Astrocyte (in vitro differentiated cells and primary cell): ENCODE measurements at regions not wholly inside any gene's neighbourhood (a gene's known extent, or its start where the extent isn't known, plus 50 kb on each side); places are given as distances from the start of the nearest gene placed in this dataset.

Experiments
- CTCF ChIP-seq: IDR thresholded peaks from 2 replicates; pipeline ENCODE4 v1.5.1; 2011; ENCODE audit warnings: low read depth, mild to moderate bottlenecking, inconsistent platforms, low read length, moderate library complexity; ENCODE audit not compliant: insufficient read depth
- EZH2 ChIP-seq: IDR thresholded peaks from 2 replicates; pipeline ENCODE4 v1.6.1; 2012; ENCODE audit warnings: mild to moderate bottlenecking, low read length, inconsistent platforms; ENCODE audit not compliant: insufficient read depth

GRCh38 chr17:34182036-34182803, 72.9 kb upstream of the CCL2 start:
- no peak for TF ChIP-seq CTCF
- TF ChIP-seq EZH2 = no peak
